ENCODE measurements at regions not wholly inside any gene's neighbourhood (a gene's known extent, or its start where the extent isn't known, plus 50 kb on each side); places are given as distances from the start of the nearest gene placed in this dataset.
"Not testable (repeated sequence)": the region's sequence is repeated elsewhere in the genome, so short reads cannot be mapped to it uniquely, and the experiment has no call there.

GRCh38 chr2:222768019-222768418 lies 92.8 kb upstream of the ACSL3 start:
- DNase-seq (ENCODE audit: low read depth, low spot score); BruUV-seq (replicated peaks); H3K36me3 ChIP-seq (ENCODE audit: control insufficient read depth in 1 of 2, insufficient read depth in 2 of 2, low read length in 2 of 2); intact Hi-C loops (cut with micrococcal nuclease); H3K27me3 ChIP-seq (ENCODE audit: insufficient read depth, low read length); H3K9ac ChIP-seq (ENCODE audit: low read length); H3K27ac ChIP-seq (ENCODE audit: low read depth, low read length); H4K20me1 ChIP-seq (ENCODE audit: insufficient read depth); RAD21 ChIA-PET (ENCODE audit: low non-redundant PET in 1 of 2, low total read pairs in 2 of 2, uncharacterized antibody in 2 of 2, unreplicated experiment in 2 of 2); H2AFZ ChIP-seq (ENCODE audit: low read depth, low read length, poor library complexity, severe bottlenecking); ATAC-seq; POLR2A ChIA-PET; H3K9me2 ChIP-seq (ENCODE audit: insufficient read depth); H3K9me3 ChIP-seq (ENCODE audit: control insufficient read depth in 1 of 2, insufficient read depth in 1 of 2, low read depth in 1 of 2, low read length in 2 of 2); CTCF ChIA-PET; H3K4me3 ChIP-seq (replicated peaks in 1 of 2; ENCODE audit: low read depth in 1 of 2, low read length in 2 of 2); H3K4me2 ChIP-seq (ENCODE audit: low read length); H3K4me1 ChIP-seq (ENCODE audit: control insufficient read depth in 1 of 2, insufficient read depth in 2 of 2, low read length in 2 of 2); H3K79me2 ChIP-seq (ENCODE audit: insufficient read depth, low read length): not testable (repeated sequence)

DNA sequence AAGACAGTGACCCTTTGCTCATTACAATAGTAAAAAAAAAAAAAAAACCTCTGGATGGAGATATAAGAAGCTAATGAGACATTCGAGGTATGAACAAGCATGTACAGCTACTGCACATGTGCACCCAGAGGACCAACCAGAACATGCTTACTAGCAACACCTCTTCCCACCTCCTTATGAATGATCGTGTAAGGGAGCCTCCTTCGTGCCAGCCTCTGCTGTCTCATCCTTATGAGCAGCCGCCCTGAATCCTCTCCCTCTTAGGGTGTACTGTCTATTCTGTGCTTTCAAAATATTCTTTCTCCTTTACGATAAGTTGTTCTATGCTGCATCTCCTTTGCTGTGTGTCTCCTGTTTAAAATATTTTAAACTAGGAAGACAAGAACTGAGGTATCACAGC lies 91.4 kb upstream of the ACSL3 start:
- BruUV-seq (replicated peaks), result no TSS peak
- Histone ChIP-seq H3K27ac (ENCODE audit: low read depth, low read length) (no peak overlapping the region), H4K20me1 (ENCODE audit: insufficient read depth) (no peaks in the 10 kb centered on the region), H3K4me3 (replicated peaks in 1 of 2; ENCODE audit: low read depth in 1 of 2, low read length in 2 of 2) (no peak overlapping the region), H2AFZ (ENCODE audit: low read depth, low read length, poor library complexity, severe bottlenecking) (no peak overlapping the region), H3K4me2 (ENCODE audit: low read length) (no peak overlapping the region), H3K9me2 (ENCODE audit: insufficient read depth) (no peaks in the 10 kb centered on the region), H3K36me3 (ENCODE audit: control insufficient read depth in 1 of 2, insufficient read depth in 2 of 2, low read length in 2 of 2) (no peaks in the 10 kb centered on the region), H3K9me3 (ENCODE audit: control insufficient read depth in 1 of 2, insufficient read depth in 1 of 2, low read depth in 1 of 2, low read length in 2 of 2) (no peaks in the 10 kb centered on the region), H3K79me2 (ENCODE audit: insufficient read depth, low read length) (no peaks in the 10 kb centered on the region), H3K4me1 (ENCODE audit: control insufficient read depth in 1 of 2, insufficient read depth in 2 of 2, low read length in 2 of 2) (no peaks in the 10 kb centered on the region), H3K9ac (ENCODE audit: low read length) (no peak overlapping the region), H3K27me3 (ENCODE audit: insufficient read depth, low read length) (no peaks in the 10 kb centered on the region)
- DNase-seq (ENCODE audit: low read depth, low spot score) (no peak), ATAC-seq (no peak)
- intact Hi-C loops (cut with micrococcal nuclease), result no loop called here
- RAD21 ChIA-PET (ENCODE audit: low non-redundant PET in 1 of 2, low total read pairs in 2 of 2, uncharacterized antibody in 2 of 2, unreplicated experiment in 2 of 2), result no interaction called here
- CTCF ChIA-PET, result no interaction called here
- POLR2A ChIA-PET, result no interaction called here
- TF ChIP-seq SIN3A (IDR thresholded peaks at IDR 0.05; ENCODE audit: low read depth) (no peak), YY1 (IDR thresholded peaks at IDR 0.05; ENCODE audit: extremely low read depth, insufficient replicate concordance, low read depth, low read length) (no peak), TCF7L2 (IDR thresholded peaks at IDR 0.05; ENCODE audit: borderline replicate concordance, extremely low read depth, insufficient read depth, insufficient read length) (no peak), SRF (IDR thresholded peaks at IDR 0.05; ENCODE audit: low read depth) (no peak), REST (IDR thresholded peaks at IDR 0.05; ENCODE audit: low read depth) (no peak), EGR1 (IDR thresholded peaks at IDR 0.05; ENCODE audit: low read depth) (no peak), CBX3 (IDR thresholded peaks at IDR 0.05; ENCODE audit: low read depth) (no peak), SP1 (IDR thresholded peaks at IDR 0.05; ENCODE audit: low read depth) (no peak), RAD21 (IDR thresholded peaks at IDR 0.05; ENCODE audit: low read depth) (no peak), ELF1 (IDR thresholded peaks at IDR 0.05; ENCODE audit: borderline replicate concordance, low read depth) (no peak), EZH2 (IDR thresholded peaks at IDR 0.05) (no peak), FOSL1 (IDR thresholded peaks at IDR 0.05; ENCODE audit: low read depth) (no peak), POLR2A (IDR thresholded peaks at IDR 0.05; ENCODE audit: borderline replicate concordance, extremely low read depth, insufficient read depth, insufficient read length) (no peak), ZNF274 (IDR thresholded peaks at IDR 0.05; ENCODE audit: low read depth, low read length) (no peak), EZH2phosphoT487 (IDR thresholded peaks at IDR 0.05; ENCODE audit: borderline replicate concordance) (no peak)
- TF ChIP-seq, protein P1, sequence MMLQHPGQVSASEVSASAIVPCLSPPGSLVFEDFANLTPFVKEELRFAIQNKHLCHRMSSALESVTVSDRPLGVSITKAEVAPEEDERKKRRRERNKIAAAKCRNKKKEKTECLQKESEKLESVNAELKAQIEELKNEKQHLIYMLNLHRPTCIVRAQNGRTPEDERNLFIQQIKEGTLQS (IDR thresholded peaks at IDR 0.05), result no peak
- TF ChIP-seq, protein P2, sequence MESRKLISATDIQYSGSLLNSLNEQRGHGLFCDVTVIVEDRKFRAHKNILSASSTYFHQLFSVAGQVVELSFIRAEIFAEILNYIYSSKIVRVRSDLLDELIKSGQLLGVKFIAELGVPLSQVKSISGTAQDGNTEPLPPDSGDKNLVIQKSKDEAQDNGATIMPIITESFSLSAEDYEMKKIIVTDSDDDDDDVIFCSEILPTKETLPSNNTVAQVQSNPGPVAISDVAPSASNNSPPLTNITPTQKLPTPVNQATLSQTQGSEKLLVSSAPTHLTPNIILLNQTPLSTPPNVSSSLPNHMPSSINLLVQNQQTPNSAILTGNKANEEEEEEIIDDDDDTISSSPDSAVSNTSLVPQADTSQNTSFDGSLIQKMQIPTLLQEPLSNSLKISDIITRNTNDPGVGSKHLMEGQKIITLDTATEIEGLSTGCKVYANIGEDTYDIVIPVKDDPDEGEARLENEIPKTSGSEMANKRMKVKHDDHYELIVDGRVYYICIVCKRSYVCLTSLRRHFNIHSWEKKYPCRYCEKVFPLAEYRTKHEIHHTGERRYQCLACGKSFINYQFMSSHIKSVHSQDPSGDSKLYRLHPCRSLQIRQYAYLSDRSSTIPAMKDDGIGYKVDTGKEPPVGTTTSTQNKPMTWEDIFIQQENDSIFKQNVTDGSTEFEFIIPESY (IDR thresholded peaks at IDR 0.05; ENCODE audit: extremely low read depth, insufficient replicate concordance, low read length), result no peak
- TF ChIP-seq, protein P3, sequence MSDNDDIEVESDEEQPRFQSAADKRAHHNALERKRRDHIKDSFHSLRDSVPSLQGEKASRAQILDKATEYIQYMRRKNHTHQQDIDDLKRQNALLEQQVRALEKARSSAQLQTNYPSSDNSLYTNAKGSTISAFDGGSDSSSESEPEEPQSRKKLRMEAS (IDR thresholded peaks at IDR 0.05), result no peak
